HEK293 (cell line): ENCODE measurements at regions not wholly inside any gene's neighbourhood (a gene's known extent, or its start where the extent isn't known, plus 50 kb on each side); places are given as distances from the start of the nearest gene placed in this dataset.

Experiments used
- CTCF ChIA-PET: fragments of 350-600 bp; formaldehyde crosslinking; extraction: SDS; loops from one replicate; lab custom pipeline; 2021; ENCODE audit warnings: antibody characterized with exemption; lab: Yijun Ruan, JAX
- POLR2A ChIA-PET: fragments of 300-600 bp; formaldehyde crosslinking; extraction: SDS; loops from one replicate; lab custom pipeline; 2020; ENCODE audit warnings: antibody characterized with exemption, inconsistent platforms; lab: Yijun Ruan, JAX
- H3K27ac ChIP-seq: fragments of 200-500 bp; sonication (Bioruptor generic); 2 replicates; pipeline ENCODE4 v1.5.1; 2014; ENCODE audit warnings: low read depth, low read length, control low read depth, inconsistent platforms; ENCODE audit errors: extremely low read depth
- H3K36me3 ChIP-seq, 2 experiments: fragments of 200-500 bp in 1 of 2; sonication (Bioruptor generic) in 1 of 2; 1 replicate in 1 of 2; 2 replicates in 1 of 2; pipeline ENCODE4 v1.5.1; 2014 to 2017; ENCODE audit warnings: inconsistent platforms in 2 of 2, low read length in 2 of 2; ENCODE audit not compliant: control insufficient read depth in 2 of 2, insufficient read depth in 1 of 2
- H3K4me1 ChIP-seq: fragments of 200-500 bp; sonication (Bioruptor generic); 2 replicates; pipeline ENCODE4 v1.5.1; 2014; ENCODE audit warnings: mild to moderate bottlenecking, low read length, inconsistent platforms; ENCODE audit not compliant: control insufficient read depth, insufficient read depth
- H3K4me3 ChIP-seq: 2 replicates; pipeline ENCODE4 v1.5.1; 2011; ENCODE audit warnings: low read depth, mild to moderate bottlenecking, control low read depth, low read length, moderate library complexity
- H3K9me3 ChIP-seq: fragments of 200-500 bp; sonication (Bioruptor generic); 2 replicates; pipeline ENCODE4 v1.5.1; 2014; ENCODE audit warnings: low read depth, low read length, inconsistent platforms; ENCODE audit not compliant: control insufficient read depth, insufficient read depth
- GLI2 ChIP-seq: fragments of 450-650 bp; formaldehyde crosslinking; IDR thresholded peaks from 2 replicates; pipeline ENCODE4; 2017; ENCODE audit warnings: missing biosample characterization, missing genetic modification characterization, low read depth, borderline replicate concordance
- INSM2 ChIP-seq: fragments of 450-650 bp; formaldehyde crosslinking; IDR thresholded peaks from 2 replicates; pipeline ENCODE4 v1.5.1; 2016; ENCODE audit warnings: missing biosample characterization, missing genetic modification characterization
- KLF7 ChIP-seq: fragments of 450-650 bp; formaldehyde crosslinking; IDR thresholded peaks from 2 replicates; pipeline ENCODE4 v1.5.1; 2016; ENCODE audit warnings: missing biosample characterization, missing genetic modification characterization, borderline replicate concordance
- KLF8 ChIP-seq: fragments of 450-650 bp; formaldehyde crosslinking; IDR thresholded peaks from 2 replicates; pipeline ENCODE4 v1.5.1; 2016; ENCODE audit warnings: missing biosample characterization, missing genetic modification characterization
- MEIS1 ChIP-seq: sonication (generic); formaldehyde crosslinking; IDR thresholded peaks from 2 replicates; pipeline ENCODE4 v1.8.1; 2022; ENCODE audit warnings: missing genetic modification reagents, mild to moderate bottlenecking, borderline replicate concordance
- OVOL3 ChIP-seq: fragments of 450-650 bp; formaldehyde crosslinking; IDR thresholded peaks from 2 replicates; pipeline ENCODE4 v1.5.1; 2016; ENCODE audit warnings: missing biosample characterization, missing genetic modification characterization
- SCRT1 ChIP-seq: fragments of 450-650 bp; formaldehyde crosslinking; IDR thresholded peaks from 2 replicates; pipeline ENCODE4 v1.5.1; 2016; ENCODE audit warnings: missing biosample characterization, missing genetic modification characterization, borderline replicate concordance
- ZBTB11 ChIP-seq: fragments of 450-650 bp; formaldehyde crosslinking; conservative IDR thresholded peaks from 2 replicates; pipeline ENCODE4 v1.5.1; 2016; ENCODE audit warnings: low read depth, missing biosample characterization, missing genetic modification characterization
- ZBTB21 ChIP-seq: fragments of 450-650 bp; formaldehyde crosslinking; IDR thresholded peaks from 2 replicates; pipeline ENCODE4 v1.5.1; 2017; ENCODE audit warnings: missing biosample characterization, missing genetic modification characterization
- ZIC2 ChIP-seq: fragments of 450-650 bp; formaldehyde crosslinking; IDR thresholded peaks from 2 replicates; pipeline ENCODE4 v1.5.1; 2016; ENCODE audit warnings: missing biosample characterization, missing genetic modification characterization
- ZNF138 ChIP-seq: fragments of 450-650 bp; formaldehyde crosslinking; IDR thresholded peaks from 2 replicates; pipeline ENCODE4 v1.5.1; 2016; ENCODE audit warnings: missing biosample characterization, missing genetic modification characterization, borderline replicate concordance
- ZNF169 ChIP-seq: fragments of 450-650 bp; formaldehyde crosslinking; IDR thresholded peaks from 2 replicates; pipeline ENCODE4 v1.5.1; 2016; ENCODE audit warnings: missing biosample characterization, missing genetic modification characterization
- ZNF174 ChIP-seq: fragments of 450-650 bp; formaldehyde crosslinking; IDR thresholded peaks from 2 replicates; pipeline ENCODE4 v1.5.0; 2017; ENCODE audit warnings: missing biosample characterization, mild to moderate bottlenecking, missing genetic modification characterization
- ZNF184 ChIP-seq: fragments of 450-650 bp; IDR thresholded peaks from 2 replicates; pipeline ENCODE4 v1.5.1; 2018; ENCODE audit warnings: missing biosample characterization, mild to moderate bottlenecking, missing genetic modification characterization
- ZNF202 ChIP-seq: fragments of 450-650 bp; formaldehyde crosslinking; IDR thresholded peaks from 2 replicates; pipeline ENCODE4 v1.5.1; 2016; ENCODE audit warnings: missing biosample characterization, missing genetic modification characterization, borderline replicate concordance
- ZNF211 ChIP-seq: fragments of 450-650 bp; formaldehyde crosslinking; IDR thresholded peaks from 2 replicates; pipeline ENCODE4 v1.5.1; 2016; ENCODE audit warnings: low read depth, missing biosample characterization, missing genetic modification characterization
- ZNF248 ChIP-seq: fragments of 450-650 bp; formaldehyde crosslinking; IDR thresholded peaks from 2 replicates; pipeline ENCODE4 v1.5.1; 2017; ENCODE audit warnings: missing biosample characterization, missing genetic modification characterization
- ZNF324 ChIP-seq: fragments of 450-650 bp; formaldehyde crosslinking; IDR thresholded peaks from 2 replicates; pipeline ENCODE4 v1.5.1; 2016; ENCODE audit warnings: missing biosample characterization, missing genetic modification characterization
- ZNF341 ChIP-seq: fragments of 450-650 bp; formaldehyde crosslinking; IDR thresholded peaks from 2 replicates; pipeline ENCODE4; 2016; ENCODE audit warnings: low read depth, missing biosample characterization, missing genetic modification characterization
- ZNF510 ChIP-seq: fragments of 450-650 bp; formaldehyde crosslinking; IDR thresholded peaks from 2 replicates; pipeline ENCODE4 v1.5.1; 2018; ENCODE audit warnings: mild to moderate bottlenecking, missing genetic modification characterization, missing biosample characterization; ENCODE audit not compliant: insufficient replicate concordance
- ZNF529 ChIP-seq: fragments of 450-650 bp; formaldehyde crosslinking; IDR thresholded peaks from 2 replicates; pipeline ENCODE4 v1.5.1; 2017; ENCODE audit warnings: missing genetic modification characterization, missing biosample characterization; ENCODE audit not compliant: insufficient replicate concordance
- ZNF558 ChIP-seq: fragments of 450-650 bp; formaldehyde crosslinking; IDR thresholded peaks from 2 replicates; pipeline ENCODE4 v1.5.1; 2016; ENCODE audit warnings: missing biosample characterization, missing genetic modification characterization
- ZNF626 ChIP-seq: fragments of 450-650 bp; sonication (Bioruptor Pico); formaldehyde crosslinking; IDR thresholded peaks from 2 replicates; pipeline ENCODE4 v1.5.1; 2018; ENCODE audit warnings: missing biosample characterization, missing genetic modification characterization, inconsistent platforms
- ZNF629 ChIP-seq: fragments of 450-650 bp; formaldehyde crosslinking; IDR thresholded peaks from 2 replicates; pipeline ENCODE4 v1.5.1; 2017; ENCODE audit warnings: missing biosample characterization, missing genetic modification characterization
- ZNF677 ChIP-seq: fragments of 450-650 bp; IDR thresholded peaks from 2 replicates; pipeline ENCODE4 v1.5.0; 2018; ENCODE audit warnings: missing biosample characterization, mild to moderate bottlenecking, missing genetic modification characterization, moderate library complexity

DNA sequence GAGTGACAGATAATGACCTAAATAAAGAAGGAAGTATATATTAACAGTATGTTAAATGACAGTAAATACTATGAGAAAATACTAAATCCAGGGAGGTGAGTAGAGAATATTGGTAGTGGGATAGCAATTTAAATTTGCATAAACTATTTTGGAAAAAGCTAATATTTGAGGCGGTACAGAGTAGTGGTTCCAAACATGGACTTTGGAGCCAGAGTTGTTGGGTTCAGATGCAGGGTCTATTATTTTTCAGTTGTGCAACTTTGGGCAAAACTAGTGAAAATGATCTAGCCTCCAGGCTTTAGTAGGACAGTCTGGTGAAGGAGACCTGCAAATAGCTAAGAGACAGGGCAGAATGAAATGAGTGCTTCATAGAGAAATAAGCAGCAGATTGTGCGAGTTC, 84.8 kb upstream of the SOX3 start:
- H3K36me3 ChIP-seq, result no peaks in the 10 kb centered on the region
- CTCF ChIA-PET, result interaction anchor here (0.9 to 1.1 kb wide), 2 partner anchors 16 to 17 kb away, joined by 3 to 6 read pairs; no protein-coding TSS in a partner anchor
- TF ChIP-seq ZNF248, result no peak
- TF ChIP-seq ZNF629, result no peak
- TF ChIP-seq ZNF324, result no peak
- TF ChIP-seq ZBTB11 (tag by site-specific recombination), result no peak
- TF ChIP-seq, all 188 proteins: peak for 0
- H3K27ac ChIP-seq, result no peak overlapping the region
- no peaks in the 10 kb centered on the region for H3K4me1 ChIP-seq
- no peaks in the 10 kb centered on the region for H3K9me3 ChIP-seq
- POLR2A ChIA-PET, result no interaction called here
- H3K4me3 ChIP-seq, result no peak overlapping the region

DNA sequence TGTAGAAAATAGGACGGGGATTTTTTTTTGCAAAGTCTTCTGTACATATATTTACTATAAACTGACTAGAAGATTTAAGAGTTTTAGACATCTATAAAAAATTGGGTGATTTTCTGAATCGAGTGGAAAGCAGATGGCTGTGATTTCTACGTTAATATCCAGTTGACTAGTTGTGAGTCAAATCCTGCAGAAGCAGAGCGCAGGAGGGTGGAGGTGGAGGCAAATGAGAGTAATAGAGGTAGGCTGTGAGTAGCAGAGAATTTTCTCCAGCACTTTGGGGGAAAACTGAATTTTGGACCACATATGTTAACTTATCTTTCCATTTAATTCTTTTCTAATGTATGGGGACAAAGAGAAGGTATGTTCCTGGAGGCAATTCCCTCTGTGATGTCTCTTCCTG, 82.1 kb upstream of the SOX3 start:
- no peak for TF ChIP-seq ZNF677
- no peak for TF ChIP-seq ZBTB21 (tag by site-specific recombination)
- no peak for TF ChIP-seq KLF8 (tag by site-specific recombination)
- no peak for TF ChIP-seq ZNF138 (tag by site-specific recombination)
- no peak for TF ChIP-seq ZNF202
- TF ChIP-seq ZIC2 (tag by site-specific recombination), result no peak
- TF ChIP-seq OVOL3, result no peak
- TF ChIP-seq ZNF169 (tag by site-specific recombination), result no peak
- TF ChIP-seq GLI2, result no peak
- no peak for TF ChIP-seq ZNF184
- TF ChIP-seq ZNF211 (tag by site-specific recombination), result no peak
- no peak for TF ChIP-seq ZNF510
- no peak for TF ChIP-seq SCRT1 (tag by site-specific recombination)
- TF ChIP-seq INSM2 (tag by site-specific recombination), result no peak
- no peak for TF ChIP-seq ZNF529
- no peak for TF ChIP-seq ZNF626 (tag by site-specific recombination)
- Histone ChIP-seq H3K4me3 (no peak overlapping the region), H3K4me1 (no peaks in the 10 kb centered on the region), H3K36me3 (no peaks in the 10 kb centered on the region), H3K9me3 (no peaks in the 10 kb centered on the region), H3K27ac (no peak overlapping the region)
- ChIA-PET POLR2A (no interaction called here), CTCF (interaction anchor here (1.0 kb wide), 1 partner anchor 14 kb away, joined by 4 read pairs; no protein-coding TSS in a partner anchor)

GRCh38 chrX:140580478-140580877, 75.6 kb upstream of the SOX3 start:
- no peaks in the 10 kb centered on the region for H3K9me3 ChIP-seq
- no peak overlapping the region for H3K27ac ChIP-seq
- ChIA-PET POLR2A (no interaction called here), CTCF (interaction anchor here (1.0 kb wide), 1 partner anchor 9 kb away, joined by 3 read pairs; no protein-coding TSS in a partner anchor)
- no peaks in the 10 kb centered on the region for H3K36me3 ChIP-seq
- TF ChIP-seq ZNF558 (tag by site-specific recombination) (no peak), ZNF341 (tag by site-specific recombination) (no peak), ZNF174 (no peak), KLF7 (tag by site-specific recombination) (no peak), MEIS1 (CRISPR knock-in tag) (no peak)
- H3K4me3 ChIP-seq, result no peak overlapping the region
- H3K4me1 ChIP-seq, result no peaks in the 10 kb centered on the region
